GM20000 (cell line): ENCODE measurements at regions not wholly inside any gene's neighbourhood (a gene's known extent, or its start where the extent isn't known, plus 50 kb on each side); places are given as distances from the start of the nearest gene placed in this dataset.

ENCODE experiments used
- DNase-seq: peaks from one replicate; pipeline ENCODE4 v3.0.0; 2012; ENCODE audit warnings: low spot score
- TF ChIP-seq, protein P1 (sequence below): IDR thresholded peaks from 2 replicates; pipeline ENCODE4 v1.5.1; 2012; ENCODE audit warnings: mild to moderate bottlenecking, control low read depth; ENCODE audit errors: extremely low read depth, missing control alignments

DNA sequence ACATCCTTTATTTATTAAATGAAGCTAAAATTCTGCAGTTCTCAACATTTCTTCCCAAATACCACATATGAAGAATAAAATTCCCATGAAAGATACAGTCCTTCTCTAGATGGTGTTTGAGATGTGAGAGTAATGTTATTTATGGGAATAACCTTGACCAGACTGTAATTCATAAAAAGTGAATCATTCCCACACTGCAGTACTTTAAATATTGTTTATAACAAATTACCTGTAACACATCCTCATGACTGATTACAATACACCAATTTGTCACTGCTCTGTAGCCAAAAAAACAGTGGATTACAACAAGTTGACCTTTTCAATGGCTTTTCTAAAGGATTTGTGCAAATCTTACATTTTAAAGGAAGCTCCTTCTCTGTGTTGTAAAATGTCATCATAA lies 651.3 kb downstream of the NSUN3 start:
- TF ChIP-seq, protein P1, sequence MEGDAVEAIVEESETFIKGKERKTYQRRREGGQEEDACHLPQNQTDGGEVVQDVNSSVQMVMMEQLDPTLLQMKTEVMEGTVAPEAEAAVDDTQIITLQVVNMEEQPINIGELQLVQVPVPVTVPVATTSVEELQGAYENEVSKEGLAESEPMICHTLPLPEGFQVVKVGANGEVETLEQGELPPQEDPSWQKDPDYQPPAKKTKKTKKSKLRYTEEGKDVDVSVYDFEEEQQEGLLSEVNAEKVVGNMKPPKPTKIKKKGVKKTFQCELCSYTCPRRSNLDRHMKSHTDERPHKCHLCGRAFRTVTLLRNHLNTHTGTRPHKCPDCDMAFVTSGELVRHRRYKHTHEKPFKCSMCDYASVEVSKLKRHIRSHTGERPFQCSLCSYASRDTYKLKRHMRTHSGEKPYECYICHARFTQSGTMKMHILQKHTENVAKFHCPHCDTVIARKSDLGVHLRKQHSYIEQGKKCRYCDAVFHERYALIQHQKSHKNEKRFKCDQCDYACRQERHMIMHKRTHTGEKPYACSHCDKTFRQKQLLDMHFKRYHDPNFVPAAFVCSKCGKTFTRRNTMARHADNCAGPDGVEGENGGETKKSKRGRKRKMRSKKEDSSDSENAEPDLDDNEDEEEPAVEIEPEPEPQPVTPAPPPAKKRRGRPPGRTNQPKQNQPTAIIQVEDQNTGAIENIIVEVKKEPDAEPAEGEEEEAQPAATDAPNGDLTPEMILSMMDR, result no peak
- DNase-seq, result no peak

DNA sequence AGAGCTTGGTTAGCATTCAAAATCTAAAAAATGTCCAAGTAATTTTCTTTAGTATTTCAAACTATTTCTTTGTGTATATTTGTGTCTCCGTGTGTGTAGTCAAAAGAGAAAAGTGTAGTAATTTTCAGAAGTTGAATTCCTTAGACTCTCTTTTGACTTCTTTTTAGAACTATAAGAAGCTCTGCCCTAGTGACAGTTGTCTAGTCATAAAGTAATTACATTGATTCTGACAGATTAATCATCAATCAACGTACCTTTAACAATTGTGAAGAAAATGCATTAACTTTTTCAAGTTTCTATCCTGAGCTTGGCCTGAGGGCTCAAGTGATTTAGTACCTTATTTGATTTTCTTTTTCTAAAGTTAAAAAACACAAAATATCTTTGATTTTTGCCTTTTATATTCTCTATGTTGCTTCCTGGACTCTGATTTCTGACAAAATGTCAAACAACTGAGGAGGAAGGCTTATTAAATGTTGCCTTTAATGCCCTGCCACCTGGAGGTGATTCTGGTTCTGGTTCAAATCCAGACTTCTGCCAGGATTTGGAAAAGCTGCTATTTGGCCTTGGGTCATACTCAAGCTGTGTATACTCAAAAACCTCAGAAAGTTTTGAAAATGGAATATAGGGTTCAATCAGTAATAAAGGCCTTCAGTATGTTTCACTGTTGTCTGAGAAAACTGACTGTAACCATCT lies 653.6 kb downstream of the NSUN3 start:
- DNase-seq, result no peak
- TF ChIP-seq, protein P1, result no peak

DNA sequence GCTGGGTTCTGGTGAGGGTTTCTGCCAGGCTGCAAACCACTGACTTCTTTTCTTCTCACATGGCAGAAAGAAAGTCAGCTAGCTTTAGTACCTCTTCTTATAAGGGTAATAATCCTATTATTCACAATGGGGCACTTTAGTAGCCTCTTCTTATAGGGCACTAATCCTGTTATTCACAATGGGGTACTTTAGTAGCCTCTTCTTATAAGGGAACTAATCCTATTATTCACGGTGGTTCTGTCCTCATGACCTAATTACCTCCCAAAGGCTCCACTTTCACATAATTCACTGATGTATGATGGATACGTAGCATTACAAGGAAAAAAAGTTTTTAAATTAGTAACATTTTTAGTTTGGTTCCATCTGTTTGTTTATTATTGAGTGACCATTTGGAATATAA lies 671.3 kb downstream of the NSUN3 start:
- TF ChIP-seq, protein P1, result no peak
- no peak for DNase-seq

DNA sequence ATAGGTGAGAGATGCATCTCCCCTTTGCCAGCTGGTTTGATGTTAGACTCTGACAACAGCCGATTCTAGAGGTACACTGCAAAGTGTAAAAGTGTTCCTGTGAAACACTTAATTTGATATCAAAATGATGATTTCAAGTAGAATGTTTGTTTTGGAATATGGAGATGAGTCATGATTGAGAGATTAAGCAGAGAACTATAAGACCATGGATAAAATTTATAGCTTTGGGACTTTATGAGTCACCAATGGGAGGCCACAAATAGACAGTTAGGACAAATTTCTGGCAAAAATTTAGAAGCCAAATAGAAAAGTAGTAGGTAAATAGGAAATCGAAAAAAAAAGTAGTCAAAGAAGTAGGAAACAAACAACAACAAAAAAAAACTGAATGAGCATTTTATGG lies 672.5 kb downstream of the NSUN3 start:
- TF ChIP-seq, protein P1, result no peak
- DNase-seq, result no peak

DNA sequence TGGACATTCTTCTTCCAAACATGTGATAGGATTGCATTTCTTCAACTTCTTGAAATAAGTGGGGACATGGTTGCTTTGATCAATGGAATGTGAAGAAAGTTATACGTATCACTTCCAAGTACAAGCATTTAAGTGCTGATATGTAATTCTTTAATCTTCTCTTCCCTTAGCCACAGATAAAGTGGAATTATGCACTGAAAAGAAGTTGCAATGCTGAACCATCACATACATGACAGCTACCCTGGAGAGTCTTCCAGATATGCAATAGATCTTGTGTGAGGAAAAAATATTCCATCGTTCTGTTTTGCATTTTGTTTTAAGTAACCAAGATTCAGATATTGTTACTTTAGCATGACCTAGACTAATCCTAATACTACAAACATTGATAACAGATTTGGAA lies 674.3 kb downstream of the NSUN3 start:
- TF ChIP-seq, protein P1, result no peak
- DNase-seq, result no peak

GRCh38 chr3:94739420-94739819 lies 676.6 kb downstream of the NSUN3 start:
- TF ChIP-seq, protein P1, result no peak
- DNase-seq, result no peak

GRCh38 chr3:94758751-94759150 lies 695.9 kb downstream of the NSUN3 start:
- TF ChIP-seq, protein P1, result no peak
- DNase-seq, result no peak
